ENCODE measurements at regions not wholly inside any gene's neighbourhood (a gene's known extent, or its start where the extent isn't known, plus 50 kb on each side); places are given as distances from the start of the nearest gene placed in this dataset.

DNA sequence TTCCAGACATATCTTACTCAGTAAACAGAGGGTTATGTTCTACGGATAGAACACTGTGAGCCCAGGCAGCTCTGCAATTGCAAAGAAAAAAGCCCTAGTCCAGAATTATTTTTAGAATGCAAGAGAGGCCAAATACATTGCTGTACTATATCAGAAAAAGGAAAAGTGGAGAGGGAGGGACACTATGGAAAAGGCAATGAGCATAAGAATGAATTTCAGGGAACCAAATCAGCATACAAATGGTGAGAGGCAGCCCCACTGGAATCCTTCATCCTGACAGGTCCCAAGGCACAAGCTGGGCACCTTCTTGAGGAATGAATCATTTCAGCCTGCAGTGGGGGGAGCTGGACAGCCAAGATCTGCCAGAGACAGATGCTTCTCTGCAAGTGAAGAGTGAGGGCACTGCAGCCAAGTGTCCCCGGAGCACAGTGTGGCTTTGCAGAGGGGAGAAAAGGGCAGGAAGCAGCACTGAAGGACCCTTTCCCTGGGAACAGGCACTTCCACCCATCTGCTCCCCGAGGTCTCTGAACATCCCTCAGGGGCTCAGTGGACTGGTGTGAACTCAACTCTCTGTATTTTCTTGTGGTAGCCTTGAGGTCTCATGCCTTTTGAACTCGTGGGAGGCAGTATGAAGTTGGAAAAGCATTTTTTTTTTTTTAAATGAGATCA is 115.6 kb downstream of the XCL2 start:
- ATAC-seq = no peak
- intact Hi-C loops (cut with DNase I) = no loop called here
- H3K27me3 ChIP-seq = no peaks in the 10 kb centered on the region
- H3K4me1 ChIP-seq = no peaks in the 10 kb centered on the region
- TF ChIP-seq, protein P1, sequence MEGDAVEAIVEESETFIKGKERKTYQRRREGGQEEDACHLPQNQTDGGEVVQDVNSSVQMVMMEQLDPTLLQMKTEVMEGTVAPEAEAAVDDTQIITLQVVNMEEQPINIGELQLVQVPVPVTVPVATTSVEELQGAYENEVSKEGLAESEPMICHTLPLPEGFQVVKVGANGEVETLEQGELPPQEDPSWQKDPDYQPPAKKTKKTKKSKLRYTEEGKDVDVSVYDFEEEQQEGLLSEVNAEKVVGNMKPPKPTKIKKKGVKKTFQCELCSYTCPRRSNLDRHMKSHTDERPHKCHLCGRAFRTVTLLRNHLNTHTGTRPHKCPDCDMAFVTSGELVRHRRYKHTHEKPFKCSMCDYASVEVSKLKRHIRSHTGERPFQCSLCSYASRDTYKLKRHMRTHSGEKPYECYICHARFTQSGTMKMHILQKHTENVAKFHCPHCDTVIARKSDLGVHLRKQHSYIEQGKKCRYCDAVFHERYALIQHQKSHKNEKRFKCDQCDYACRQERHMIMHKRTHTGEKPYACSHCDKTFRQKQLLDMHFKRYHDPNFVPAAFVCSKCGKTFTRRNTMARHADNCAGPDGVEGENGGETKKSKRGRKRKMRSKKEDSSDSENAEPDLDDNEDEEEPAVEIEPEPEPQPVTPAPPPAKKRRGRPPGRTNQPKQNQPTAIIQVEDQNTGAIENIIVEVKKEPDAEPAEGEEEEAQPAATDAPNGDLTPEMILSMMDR (IDR thresholded peaks at IDR 0.05) = no peak
- no peak for TF ChIP-seq POLR2A (IDR thresholded peaks at IDR 0.05)
- H3K36me3 ChIP-seq = no peaks in the 10 kb centered on the region
- 45% methylated on average over 4 of the region's 4 CpGs for WGBS (ENCODE audit: insufficient coverage, low coverage, low lambda C conversion rate, missing lambda C conversion rate)
- no peak for DNase-seq
- no peak overlapping the region for H3K4me3 ChIP-seq
- no peak overlapping the region for H3K27ac ChIP-seq
- no peaks in the 10 kb centered on the region for H3K9me3 ChIP-seq

DNA sequence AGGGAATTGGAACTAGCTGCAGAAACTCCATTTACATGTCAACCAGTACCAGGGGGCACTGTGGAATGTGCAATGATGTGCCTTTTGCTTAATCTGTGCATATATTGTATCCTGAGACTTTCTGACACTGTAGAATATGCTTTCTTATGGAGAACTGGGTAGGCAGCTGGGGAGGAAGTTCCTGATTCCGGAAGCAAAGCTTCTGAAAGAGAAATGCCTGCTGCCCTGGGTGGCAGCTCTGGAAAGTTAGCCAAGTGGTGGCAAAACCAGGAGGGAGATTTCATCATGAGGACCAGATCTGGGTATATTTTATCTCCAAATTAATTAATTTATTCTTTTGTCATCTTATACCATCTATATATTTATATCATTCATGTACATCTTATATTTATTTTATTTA is 116.7 kb downstream of the XCL2 start:
- TF ChIP-seq, protein P1 (IDR thresholded peaks at IDR 0.05) = no peak
- TF ChIP-seq POLR2A (IDR thresholded peaks at IDR 0.05) = no peak
- intact Hi-C loops (cut with DNase I) = no loop called here
- no peak for ATAC-seq
- H3K36me3 ChIP-seq = no peaks in the 10 kb centered on the region
- WGBS (ENCODE audit: insufficient coverage, low coverage, low lambda C conversion rate, missing lambda C conversion rate) = 33% methylated on average over 1 of the region's 1 CpG
- H3K4me3 ChIP-seq = no peak overlapping the region
- DNase-seq = no peak
- no peaks in the 10 kb centered on the region for H3K4me1 ChIP-seq
- no peaks in the 10 kb centered on the region for H3K9me3 ChIP-seq
- H3K27ac ChIP-seq = no peak overlapping the region
- no peaks in the 10 kb centered on the region for H3K27me3 ChIP-seq

DNA sequence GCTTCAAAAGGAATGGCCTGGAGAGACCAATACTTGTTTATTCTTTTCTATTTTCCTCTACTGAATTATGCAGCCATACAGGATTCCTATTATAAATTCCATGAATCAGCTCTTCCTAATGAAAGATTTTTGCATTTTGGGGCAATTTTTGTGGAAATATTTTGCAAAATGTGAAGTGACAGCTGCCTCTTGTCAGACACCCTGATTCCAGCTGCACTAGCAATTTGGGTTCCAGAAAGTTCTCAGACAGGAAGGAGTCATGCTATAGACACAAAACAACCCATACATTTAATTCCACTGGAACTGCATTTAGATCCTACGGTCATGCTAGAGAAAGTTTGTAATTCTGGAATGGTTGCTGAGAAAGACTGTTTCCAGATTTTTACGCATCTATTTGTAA is 119.5 kb downstream of the XCL2 start:
- WGBS (ENCODE audit: insufficient coverage, low coverage, low lambda C conversion rate, missing lambda C conversion rate) = 88% methylated on average over 2 of the region's 2 CpGs
- no peaks in the 10 kb centered on the region for H3K27me3 ChIP-seq
- no peak overlapping the region for H3K4me3 ChIP-seq
- H3K27ac ChIP-seq = no peak overlapping the region
- intact Hi-C loops (cut with DNase I) = no loop called here
- no peaks in the 10 kb centered on the region for H3K36me3 ChIP-seq
- no peaks in the 10 kb centered on the region for H3K9me3 ChIP-seq
- TF ChIP-seq POLR2A (IDR thresholded peaks at IDR 0.05) = no peak
- TF ChIP-seq, protein P1 (IDR thresholded peaks at IDR 0.05) = no peak
- no peaks in the 10 kb centered on the region for H3K4me1 ChIP-seq
- ATAC-seq = no peak
- DNase-seq = no peak

DNA sequence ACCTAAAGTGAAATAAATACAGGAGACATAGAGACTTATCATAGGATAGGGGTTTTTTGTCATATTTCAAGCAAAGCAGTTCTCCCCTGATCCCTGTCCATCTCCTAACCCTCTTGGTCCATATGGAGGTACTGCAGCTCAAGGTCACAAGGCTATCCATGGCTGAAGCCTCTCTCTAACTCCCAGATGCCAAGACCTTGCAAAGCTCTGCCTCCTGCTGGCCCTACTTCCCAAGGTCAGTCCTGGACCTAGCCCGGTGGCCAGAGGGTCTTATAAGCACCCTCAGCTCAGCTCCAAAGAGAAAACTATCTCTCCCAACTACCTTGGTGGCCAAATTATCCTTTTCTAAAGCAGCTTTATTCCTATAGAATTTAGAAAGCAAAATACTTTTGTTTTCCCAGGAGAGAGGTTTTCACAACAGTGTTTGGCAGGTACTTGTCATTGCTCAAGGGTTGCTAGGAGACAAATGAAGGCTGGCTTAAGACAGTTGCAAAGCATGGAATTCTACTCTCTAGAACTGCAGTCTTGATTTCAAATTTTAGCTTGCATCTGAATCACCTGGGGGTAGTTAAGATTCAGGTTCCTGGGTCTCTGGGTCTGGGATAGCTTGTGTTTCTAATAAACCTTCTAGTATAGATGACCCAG is 121.5 kb downstream of the XCL2 start:
- no peak for TF ChIP-seq POLR2A (IDR thresholded peaks at IDR 0.05)
- TF ChIP-seq, protein P1 (IDR thresholded peaks at IDR 0.05) = no peak
- intact Hi-C loops (cut with DNase I) = no loop called here
- WGBS (ENCODE audit: insufficient coverage, low coverage, low lambda C conversion rate, missing lambda C conversion rate) = no CpG with 5 or more reads among the region's 1 CpG
- ATAC-seq (no peak), DNase-seq (no peak)
- Histone ChIP-seq H3K4me1 (no peaks in the 10 kb centered on the region), H3K36me3 (no peaks in the 10 kb centered on the region), H3K9me3 (no peaks in the 10 kb centered on the region), H3K27me3 (no peaks in the 10 kb centered on the region), H3K4me3 (no peak overlapping the region), H3K27ac (no peak overlapping the region)

Measured in right lobe of liver (tissue), 6 donors.